Thymus (tissue), 11 donors: ENCODE measurements at regions not wholly inside any gene's neighbourhood (a gene's known extent, or its start where the extent isn't known, plus 50 kb on each side); places are given as distances from the start of the nearest gene placed in this dataset.

Source experiments
- DNase-seq, 9 donors: peaks; one replicate each; pipeline ENCODE4 v3.0.0-alpha.2; 2013; ENCODE audit warnings: low spot score in 9 of 9, low read depth in 6 of 9, missing footprints in 1 of 9
- H3K27ac ChIP-seq, 2 donors: one replicate each; pipeline ENCODE4 v1.5.1; 2013; ENCODE audit warnings: control low read depth in 1 of 2, low read depth in 1 of 2, low read length in 1 of 2, mild to moderate bottlenecking in 1 of 2, moderate library complexity in 1 of 2
- H3K27me3 ChIP-seq, 2 donors: one replicate each; pipeline ENCODE4 v1.5.1; 2013; ENCODE audit warnings: low read length in 1 of 2; ENCODE audit not compliant: control insufficient read depth in 2 of 2, insufficient read depth in 1 of 2
- H3K36me3 ChIP-seq, 2 donors: one replicate each; pipeline ENCODE4 v1.5.1; 2013; ENCODE audit warnings: low read length in 1 of 2, mild to moderate bottlenecking in 1 of 2, moderate library complexity in 1 of 2; ENCODE audit not compliant: control insufficient read depth in 2 of 2, insufficient read depth in 2 of 2
- H3K4me1 ChIP-seq, 2 donors: one replicate each; pipeline ENCODE4 v1.5.1; 2013; ENCODE audit warnings: low read length in 2 of 2; ENCODE audit not compliant: control insufficient read depth in 2 of 2, insufficient read depth in 2 of 2
- H3K4me3 ChIP-seq, 2 donors: one replicate each; pipeline ENCODE4 v1.5.1; 2013; ENCODE audit warnings: low read length in 2 of 2, control low read depth in 1 of 2, mild to moderate bottlenecking in 1 of 2
- H3K9me3 ChIP-seq, 2 donors: one replicate each; pipeline ENCODE4 v1.5.1; 2013; ENCODE audit warnings: low read length in 1 of 2, mild to moderate bottlenecking in 1 of 2; ENCODE audit not compliant: control insufficient read depth in 2 of 2, insufficient read depth in 1 of 2
- WGBS: extraction: QIAGEN DNeasy Blood & Tissue Kit; methylation state at CpG from one replicate; pipeline ENCODE4 v1.1.7; 2013; 5-methylcytosine and 5-hydroxymethylcytosine counted together
- donor health status: healthy.

DNA sequence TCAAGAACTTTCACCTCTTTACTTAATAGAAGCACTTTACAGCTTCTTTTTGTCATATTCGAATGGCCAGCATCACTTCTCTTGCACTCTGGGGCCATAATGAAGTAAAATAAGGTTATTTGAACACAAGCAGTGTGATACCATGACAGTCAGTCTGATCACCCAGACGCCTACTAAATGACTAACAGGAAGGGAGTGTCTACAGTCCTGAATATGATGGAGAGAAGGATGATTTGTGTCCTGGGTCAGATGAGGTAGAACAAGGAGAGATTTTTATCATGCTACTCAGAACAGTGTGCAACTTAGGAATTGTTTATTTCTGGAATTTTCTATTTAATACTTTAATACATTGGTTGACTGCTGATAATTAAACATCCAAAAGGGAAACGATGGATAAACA lies 284.2 kb upstream of the F9 start:
- Histone ChIP-seq H3K4me3 (no peak overlapping the region), H3K9me3 (no peaks in the 10 kb centered on the region), H3K27ac (no peak overlapping the region), H3K36me3 (no peaks in the 10 kb centered on the region), H3K27me3 (no peaks in the 10 kb centered on the region), H3K4me1 (no peaks in the 10 kb centered on the region)
- WGBS = 88% methylated on average over 3 of the region's 3 CpGs
- DNase-seq = no peak

DNA sequence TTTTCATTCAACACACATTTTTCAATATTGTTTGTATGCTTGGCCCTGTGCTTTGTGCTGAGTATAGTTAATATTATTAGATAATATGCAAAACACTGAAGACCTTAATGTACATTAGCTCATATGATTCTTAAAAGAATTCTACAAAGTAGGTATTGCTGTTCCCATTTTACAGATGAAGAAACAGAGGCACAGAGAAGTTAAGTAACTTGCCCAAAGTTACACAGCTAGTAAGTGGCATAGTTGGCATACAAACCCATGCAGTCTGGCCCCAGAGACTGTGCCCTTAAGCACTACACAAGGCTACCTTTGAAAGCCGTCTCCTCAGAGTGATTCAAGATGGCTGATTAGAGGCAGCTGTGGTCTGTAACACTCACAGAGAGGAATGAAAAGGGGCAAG lies 293.4 kb upstream of the F9 start:
- Histone ChIP-seq H3K9me3 (no peaks in the 10 kb centered on the region), H3K4me1 (no peaks in the 10 kb centered on the region), H3K36me3 (no peaks in the 10 kb centered on the region), H3K27me3 (no peaks in the 10 kb centered on the region), H3K4me3 (no peak overlapping the region), H3K27ac (no peak overlapping the region)
- DNase-seq = no peak
- 94% methylated on average over 1 of the region's 1 CpG for WGBS

DNA sequence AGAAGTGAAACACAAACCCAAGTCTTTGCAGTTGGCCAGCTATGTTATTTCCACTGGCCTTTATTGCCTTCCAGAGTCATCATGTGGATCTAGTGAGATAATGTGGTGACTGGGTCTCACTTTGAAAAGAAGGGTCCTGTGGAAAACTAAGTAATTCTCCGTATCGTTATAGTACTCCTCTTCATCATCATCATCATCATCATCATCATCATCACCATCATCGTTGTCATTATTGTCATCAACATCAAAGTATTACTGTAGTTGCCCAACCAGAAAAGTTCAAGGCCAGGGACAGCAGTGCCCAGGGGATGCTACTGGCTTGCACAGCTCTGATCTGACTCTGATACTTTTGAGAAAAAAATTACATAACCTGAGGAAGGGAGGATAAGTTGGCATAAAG lies 295.6 kb upstream of the F9 start:
- no peaks in the 10 kb centered on the region for H3K4me1 ChIP-seq
- no peak overlapping the region for H3K27ac ChIP-seq
- 94% methylated on average over 3 of the region's 3 CpGs for WGBS
- H3K27me3 ChIP-seq = no peaks in the 10 kb centered on the region
- no peaks in the 10 kb centered on the region for H3K36me3 ChIP-seq
- no peak for DNase-seq
- H3K4me3 ChIP-seq = no peak overlapping the region
- H3K9me3 ChIP-seq = no peaks in the 10 kb centered on the region

DNA sequence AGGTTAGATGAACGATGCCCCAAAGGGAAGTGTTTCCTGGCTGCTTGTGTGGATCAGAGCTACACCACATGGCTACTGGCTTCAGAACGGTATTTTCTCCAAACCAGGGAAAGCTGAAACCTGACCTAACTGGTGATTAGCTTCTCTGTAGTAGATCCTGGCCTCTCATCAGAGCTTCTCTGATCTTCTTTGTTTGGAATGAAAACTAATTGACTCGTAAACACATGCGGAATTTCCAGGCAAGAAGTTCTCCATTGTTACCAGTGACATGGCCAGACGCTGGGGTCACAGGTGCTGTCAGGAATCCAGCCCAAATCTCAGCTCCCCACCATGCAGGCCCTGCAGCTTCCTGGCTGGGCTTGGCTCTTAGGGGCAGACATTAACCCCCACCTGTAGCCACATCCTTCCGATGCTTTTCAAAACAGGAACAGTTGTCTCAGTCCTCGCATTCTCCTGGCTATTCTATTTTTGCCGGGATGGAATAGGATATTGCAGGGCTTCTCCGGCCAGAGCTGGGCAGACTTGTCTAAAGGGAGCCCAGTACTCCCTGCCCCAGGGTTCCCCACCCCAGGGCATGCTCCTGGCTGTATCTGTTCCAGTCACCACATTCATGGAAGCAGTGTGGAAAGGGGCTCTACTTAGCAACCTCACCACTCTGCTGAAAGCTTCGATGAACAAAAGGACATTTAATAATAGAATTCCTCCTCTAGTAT lies 305.4 kb upstream of the F9 start:
- DNase-seq = no peak
- WGBS = 37% methylated on average over 10 of the region's 10 CpGs
- Histone ChIP-seq H3K4me3 (no peak overlapping the region), H3K36me3 (no peaks in the 10 kb centered on the region), H3K4me1 (no peaks in the 10 kb centered on the region), H3K9me3 (no peaks in the 10 kb centered on the region), H3K27ac (no peak overlapping the region), H3K27me3 (no peaks in the 10 kb centered on the region)

DNA sequence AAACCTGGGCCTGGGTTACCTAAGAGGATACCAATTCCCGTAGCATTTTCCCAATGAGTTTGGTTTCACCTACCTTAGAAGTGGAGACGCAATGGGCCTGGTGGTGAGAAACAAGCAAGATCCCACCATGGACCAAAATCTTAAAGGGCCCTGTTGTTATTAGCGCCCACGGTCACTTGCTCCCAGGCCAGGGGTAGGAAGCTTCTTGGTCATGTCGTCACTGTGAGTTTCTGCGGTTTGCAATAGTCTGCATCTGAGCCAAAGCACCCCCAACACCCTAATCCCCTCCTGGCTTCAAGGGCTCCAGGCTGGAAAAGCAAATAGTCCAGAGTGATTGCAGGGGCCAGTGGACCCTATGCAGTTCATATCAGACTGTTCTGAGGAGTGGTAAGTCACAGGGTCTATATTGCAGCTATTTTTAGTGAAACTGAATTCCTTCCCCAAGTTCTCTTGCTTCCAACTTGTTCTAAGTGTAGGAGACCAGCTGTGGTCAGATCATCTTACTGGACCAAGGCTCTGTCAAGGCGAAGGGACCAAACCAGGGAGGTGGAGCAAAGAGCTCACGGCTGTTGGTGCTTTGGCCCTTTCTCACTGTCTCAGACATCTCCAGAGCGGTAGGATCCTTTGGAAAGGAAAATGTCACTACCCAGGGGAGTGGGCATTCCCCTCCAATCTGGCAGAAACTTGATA lies 307.9 kb upstream of the F9 start:
- no peak for DNase-seq
- 98% methylated on average over 9 of the region's 9 CpGs for WGBS
- H3K4me3 ChIP-seq = no peak overlapping the region

DNA sequence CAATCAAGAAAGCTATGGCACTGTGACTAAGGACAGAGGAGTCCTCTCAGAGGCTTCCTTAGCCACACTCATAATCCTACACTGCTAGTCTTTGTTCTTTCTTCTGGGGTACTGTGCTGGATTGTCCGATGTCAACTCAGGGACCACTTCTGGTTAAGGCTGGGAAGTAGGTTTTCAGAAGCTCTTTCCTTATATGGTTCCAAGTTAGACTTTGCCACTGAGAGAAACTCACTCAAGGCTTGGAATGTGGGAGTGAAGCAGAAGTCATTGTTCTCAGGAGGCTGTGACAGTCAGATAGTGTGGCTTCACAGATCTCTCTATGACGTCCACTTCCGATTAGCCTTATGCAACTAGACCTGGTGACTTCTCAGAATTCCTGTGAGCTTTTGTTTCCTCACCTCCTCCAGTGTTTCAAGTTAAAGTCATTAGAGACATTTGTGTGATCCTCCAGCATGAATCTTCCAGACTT lies 317.3 kb upstream of the F9 start:
- Histone ChIP-seq H3K27ac (no peak overlapping the region), H3K36me3 (no peaks in the 10 kb centered on the region)
- 95% methylated on average over 3 of the region's 3 CpGs for WGBS

More for the DNA sequence above, 307.9 kb upstream of the F9 start:
- H3K9me3 ChIP-seq = no peaks in the 10 kb centered on the region
- no peaks in the 10 kb centered on the region for H3K4me1 ChIP-seq
- H3K27ac ChIP-seq = no peak overlapping the region
- no peaks in the 10 kb centered on the region for H3K36me3 ChIP-seq
- no peaks in the 10 kb centered on the region for H3K27me3 ChIP-seq

DNA sequence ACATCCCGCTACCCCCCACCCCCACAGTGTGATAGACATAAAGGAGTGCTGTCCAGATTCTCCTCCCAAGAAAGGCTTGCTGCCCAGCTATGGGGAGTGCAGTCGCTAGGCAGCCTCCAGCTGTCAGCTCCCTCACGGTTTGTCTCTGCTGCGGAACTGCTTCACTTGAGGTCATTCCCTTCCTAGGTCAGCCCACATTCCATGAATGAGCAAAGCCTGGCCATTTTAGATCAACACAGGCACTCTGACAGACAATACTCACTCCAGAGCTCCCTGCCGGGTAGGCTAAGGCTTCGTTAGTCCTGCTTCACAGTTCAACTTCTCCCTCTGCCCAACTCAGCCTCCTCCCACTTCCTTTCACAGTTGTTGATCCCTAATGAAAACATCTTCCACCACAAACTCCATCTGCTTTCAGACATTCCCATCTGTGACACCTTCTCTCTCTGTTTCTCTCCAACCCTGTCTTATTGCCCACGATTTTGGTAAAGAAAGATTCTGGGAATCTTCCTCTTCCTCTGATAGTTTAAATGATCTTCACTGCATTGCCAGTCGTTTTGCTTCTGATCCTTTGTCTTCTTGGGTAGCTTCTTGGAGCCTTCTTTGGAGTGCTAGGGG lies 318.9 kb upstream of the F9 start:
- Histone ChIP-seq H3K36me3 (no peaks in the 10 kb centered on the region), H3K27ac (no peak overlapping the region), H3K27me3 (no peaks in the 10 kb centered on the region), H3K4me3 (no peak overlapping the region), H3K4me1 (no peaks in the 10 kb centered on the region), H3K9me3 (no peaks in the 10 kb centered on the region)
- WGBS = 55% methylated on average over 8 of the region's 8 CpGs
- DNase-seq = no peak

More for the DNA sequence above, 317.3 kb upstream of the F9 start:
- no peak overlapping the region for H3K4me3 ChIP-seq
- H3K9me3 ChIP-seq = no peaks in the 10 kb centered on the region
- DNase-seq = no peak
- no peaks in the 10 kb centered on the region for H3K4me1 ChIP-seq
- H3K27me3 ChIP-seq = no peaks in the 10 kb centered on the region

DNA sequence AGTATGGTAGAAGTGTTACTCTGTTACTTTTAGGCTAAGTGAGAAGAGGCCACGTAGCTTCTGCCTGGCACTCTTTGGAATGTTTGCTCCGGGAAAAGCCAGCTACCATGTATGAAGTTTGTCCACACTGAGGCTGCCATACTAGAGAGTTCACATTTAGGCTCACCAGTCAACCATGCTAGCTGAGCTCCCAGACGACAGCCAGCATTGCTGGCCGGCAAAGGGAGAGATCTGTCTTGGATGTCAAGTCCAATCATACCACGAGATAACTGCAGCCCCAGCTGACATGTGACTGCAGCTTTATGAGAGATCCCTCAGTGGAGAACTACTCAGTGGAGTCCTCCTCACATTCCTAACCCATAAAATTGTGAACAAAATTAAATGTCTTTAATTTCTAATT lies 321.2 kb upstream of the F9 start:
- H3K36me3 ChIP-seq = no peaks in the 10 kb centered on the region
- H3K4me1 ChIP-seq = no peaks in the 10 kb centered on the region
- peaks cover 1 to 19% of the 10 kb centered on the region in 2 donors for H3K27me3 ChIP-seq
- no peak for DNase-seq
- no peaks in the 10 kb centered on the region for H3K9me3 ChIP-seq
- H3K27ac ChIP-seq = no peak overlapping the region
- no peak overlapping the region for H3K4me3 ChIP-seq
- 88% methylated on average over 5 of the region's 5 CpGs for WGBS

DNA sequence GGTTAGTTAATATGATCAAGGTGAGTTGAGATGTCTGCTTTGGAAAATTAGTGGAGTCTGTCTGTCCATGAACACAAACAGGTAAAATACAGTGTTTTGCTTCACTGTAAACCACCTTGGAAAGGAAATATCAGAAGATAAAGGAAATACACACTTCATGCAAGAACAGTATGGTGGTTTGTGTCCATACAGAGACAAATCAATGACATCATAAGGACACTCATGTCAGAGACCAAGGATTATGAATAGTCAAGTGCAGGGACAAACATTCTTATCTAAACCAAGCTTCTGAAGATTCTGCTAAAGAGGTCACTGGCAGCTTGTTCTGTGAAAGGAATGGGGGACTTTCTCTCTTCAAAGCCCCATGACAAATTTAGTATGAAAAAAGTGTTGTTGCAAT lies 322.9 kb upstream of the F9 start:
- no peak overlapping the region for H3K4me3 ChIP-seq
- DNase-seq = no peak
- no peaks in the 10 kb centered on the region for H3K4me1 ChIP-seq
- peaks cover 8 to 35% of the 10 kb centered on the region in 2 donors for H3K27me3 ChIP-seq
- no peaks in the 10 kb centered on the region for H3K36me3 ChIP-seq
- H3K27ac ChIP-seq = no peak overlapping the region
- H3K9me3 ChIP-seq = peaks cover 0 to 4% of the 10 kb centered on the region in 2 donors
